Keratinocyte (primary cell): ENCODE measurements at regions not wholly inside any gene's neighbourhood (a gene's known extent, or its start where the extent isn't known, plus 50 kb on each side); places are given as distances from the start of the nearest gene placed in this dataset.

Experiments used
- DNase-seq: peaks from one replicate; pipeline ENCODE4 v3.0.0-alpha.2; 2011; ENCODE audit warnings: low read depth, missing footprints, low spot score
- FAIRE-seq: peaks from 2 replicates; lab custom pipeline; 2011; peaks lifted over from hg19 to GRCh38; lab: Jason Lieb, UNC
- H2AFZ ChIP-seq: 2 replicates; pipeline ENCODE4 v1.6.0; 2012; ENCODE audit warnings: low read length, control low read depth, inconsistent platforms; ENCODE audit not compliant: control insufficient read depth
- H3K27ac ChIP-seq: 2 replicates; pipeline ENCODE4 v1.5.1; 2011; ENCODE audit warnings: low read length; ENCODE audit not compliant: control insufficient read depth, insufficient read depth
- H3K27me3 ChIP-seq: 3 replicates; pipeline ENCODE4 v1.6.0; 2011; ENCODE audit warnings: low read length; ENCODE audit not compliant: control insufficient read depth, insufficient read depth; ENCODE audit errors: extremely low read depth
- H3K36me3 ChIP-seq, 2 experiments: 2 replicates in 1 of 2; 3 replicates in 1 of 2; pipeline ENCODE4 v1.5.1; 2011; ENCODE audit warnings: low read length in 2 of 2, mild to moderate bottlenecking in 1 of 2; ENCODE audit not compliant: control insufficient read depth in 2 of 2, insufficient read depth in 2 of 2; ENCODE audit errors: extremely low read depth in 1 of 2
- H3K4me1 ChIP-seq: 3 replicates; pipeline ENCODE4 v1.5.1; 2011; ENCODE audit warnings: low read length; ENCODE audit not compliant: control insufficient read depth, insufficient read depth; ENCODE audit errors: extremely low read depth
- H3K4me2 ChIP-seq: 3 replicates; pipeline ENCODE4 v1.6.0; 2011; ENCODE audit warnings: low read depth, low read length; ENCODE audit not compliant: control insufficient read depth, insufficient read depth; ENCODE audit errors: extremely low read depth
- H3K4me3 ChIP-seq, 3 experiments: fragments of 200-600 bp in 1 of 3; sonication (generic) in 1 of 3; 2 replicates in 2 of 3; 3 replicates in 1 of 3; pipeline ENCODE4 v1.5.1; 2011 to 2016; ENCODE audit warnings: low read length in 3 of 3, mild to moderate bottlenecking in 3 of 3, control low read depth in 2 of 3, inconsistent platforms in 1 of 3, low read depth in 1 of 3, mixed read lengths in 1 of 3, mixed run types in 1 of 3, moderate library complexity in 1 of 3; ENCODE audit not compliant: control insufficient read depth in 2 of 3, insufficient read depth in 2 of 3; ENCODE audit errors: extremely low read depth in 1 of 3
- H3K79me2 ChIP-seq: 2 replicates; pipeline ENCODE4 v1.6.0; 2012; ENCODE audit warnings: low read length; ENCODE audit not compliant: control insufficient read depth, insufficient read depth
- H3K9ac ChIP-seq: 3 replicates; pipeline ENCODE4 v1.6.0; 2011; ENCODE audit warnings: low read length; ENCODE audit not compliant: control insufficient read depth, insufficient read depth; ENCODE audit errors: extremely low read depth
- H3K9me1 ChIP-seq: 3 replicates; pipeline ENCODE4 v1.6.0; 2011; ENCODE audit warnings: low read length; ENCODE audit not compliant: control insufficient read depth, insufficient read depth; ENCODE audit errors: extremely low read depth
- H3K9me3 ChIP-seq: 2 replicates; pipeline ENCODE4 v1.5.1; 2012; ENCODE audit warnings: low read depth, low read length; ENCODE audit not compliant: control insufficient read depth
- H4K20me1 ChIP-seq: 3 replicates; pipeline ENCODE4 v1.6.0; 2011; ENCODE audit warnings: low read length; ENCODE audit not compliant: control insufficient read depth, insufficient read depth; ENCODE audit errors: extremely low read depth
- EZH2 ChIP-seq: IDR thresholded peaks from one replicate; pipeline ENCODE4 v1.6.1; 2012; ENCODE audit warnings: inconsistent platforms, mild to moderate bottlenecking, low read length, moderate library complexity
- dilution Hi-C: fragments of 300-500 bp; cut with MboI; formaldehyde crosslinking; loops from one replicate; pipeline ENCODE4 v1.7.0; 2020; ENCODE audit warnings: low sequenced_read_pairs; ENCODE audit not compliant: extremely low pct_ligation_motif_present
- TF ChIP-seq, protein P1 (sequence below), 3 experiments: IDR thresholded peaks in 1 of 3; conservative IDR thresholded peaks in 1 of 3; optimal IDR thresholded peaks in 1 of 3; 2 replicates in 2 of 3; 3 replicates in 1 of 3; pipeline versions ENCODE3 to v1.5.1; 2011; ENCODE audit warnings: low read length in 3 of 3, mild to moderate bottlenecking in 3 of 3, moderate library complexity in 2 of 3, control low read depth in 1 of 3, inconsistent platforms in 1 of 3; ENCODE audit not compliant: insufficient read depth in 2 of 3; ENCODE audit errors: extremely low read depth in 1 of 3

DNA sequence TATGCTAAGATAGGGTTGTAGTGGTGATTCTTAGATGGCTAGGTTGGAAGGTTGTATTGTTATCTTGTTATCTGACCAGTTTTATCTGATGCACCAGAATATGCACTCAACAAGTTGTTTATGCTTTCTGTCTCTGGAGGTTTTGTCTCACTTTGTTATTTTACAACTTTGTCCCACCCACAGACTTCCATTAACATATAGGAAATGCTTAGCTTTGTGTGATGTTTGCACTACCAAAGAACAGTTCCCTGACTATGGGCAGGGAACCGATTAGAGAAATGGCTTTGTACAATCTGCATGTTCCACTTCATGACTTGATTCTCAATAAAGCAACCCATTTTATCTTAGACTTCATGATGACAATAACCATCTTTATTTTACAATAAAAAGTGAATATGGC, 160.6 kb upstream of the CDH20 start:
- Histone ChIP-seq H2AFZ (no peak overlapping the region), H3K9ac (no peak overlapping the region), H3K4me1 (no peaks in the 10 kb centered on the region), H3K79me2 (no peaks in the 10 kb centered on the region), H3K27me3 (no peaks in the 10 kb centered on the region), H3K9me3 (no peaks in the 10 kb centered on the region), H4K20me1 (no peaks in the 10 kb centered on the region), H3K4me2 (no peak overlapping the region), H3K36me3 (no peaks in the 10 kb centered on the region), H3K9me1 (no peaks in the 10 kb centered on the region), H3K27ac (no peak overlapping the region), H3K4me3 (no peak overlapping the region)
- no peak for DNase-seq
- dilution Hi-C loops: no loop called here
- TF ChIP-seq EZH2: no peak
- TF ChIP-seq, protein P1, sequence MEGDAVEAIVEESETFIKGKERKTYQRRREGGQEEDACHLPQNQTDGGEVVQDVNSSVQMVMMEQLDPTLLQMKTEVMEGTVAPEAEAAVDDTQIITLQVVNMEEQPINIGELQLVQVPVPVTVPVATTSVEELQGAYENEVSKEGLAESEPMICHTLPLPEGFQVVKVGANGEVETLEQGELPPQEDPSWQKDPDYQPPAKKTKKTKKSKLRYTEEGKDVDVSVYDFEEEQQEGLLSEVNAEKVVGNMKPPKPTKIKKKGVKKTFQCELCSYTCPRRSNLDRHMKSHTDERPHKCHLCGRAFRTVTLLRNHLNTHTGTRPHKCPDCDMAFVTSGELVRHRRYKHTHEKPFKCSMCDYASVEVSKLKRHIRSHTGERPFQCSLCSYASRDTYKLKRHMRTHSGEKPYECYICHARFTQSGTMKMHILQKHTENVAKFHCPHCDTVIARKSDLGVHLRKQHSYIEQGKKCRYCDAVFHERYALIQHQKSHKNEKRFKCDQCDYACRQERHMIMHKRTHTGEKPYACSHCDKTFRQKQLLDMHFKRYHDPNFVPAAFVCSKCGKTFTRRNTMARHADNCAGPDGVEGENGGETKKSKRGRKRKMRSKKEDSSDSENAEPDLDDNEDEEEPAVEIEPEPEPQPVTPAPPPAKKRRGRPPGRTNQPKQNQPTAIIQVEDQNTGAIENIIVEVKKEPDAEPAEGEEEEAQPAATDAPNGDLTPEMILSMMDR (optimal IDR thresholded peaks at IDR 0.05 in 1 of 3, IDR thresholded peaks at IDR 0.05 in 1 of 3, conservative IDR thresholded peaks at IDR 0.05 in 1 of 3; ENCODE audit: extremely low read depth in 1 of 3, insufficient read depth in 2 of 3, low read length in 3 of 3): no peak
- FAIRE-seq: no peak

DNA sequence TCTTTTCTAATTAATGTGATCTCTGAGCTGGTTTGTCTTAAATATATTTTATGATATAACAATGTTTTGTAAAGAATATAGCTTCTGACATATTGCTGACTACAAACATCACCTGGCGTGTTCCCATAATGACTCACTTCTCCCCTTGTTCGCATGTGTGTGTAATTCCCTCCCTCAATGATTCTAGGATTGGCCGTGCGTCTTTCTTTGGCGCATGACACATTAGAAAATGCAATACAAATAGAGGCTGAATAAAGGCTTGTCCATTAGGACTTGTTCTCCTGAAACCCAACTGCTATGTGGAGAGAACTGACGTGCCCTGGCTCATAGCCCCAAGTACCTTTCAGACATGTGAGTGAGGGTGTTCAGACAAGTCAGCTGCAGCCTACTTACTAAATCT, 159.7 kb upstream of the CDH20 start:
- DNase-seq (no peak), FAIRE-seq (no peak)
- Histone ChIP-seq H3K27ac (no peak overlapping the region), H3K79me2 (no peaks in the 10 kb centered on the region), H3K4me1 (no peaks in the 10 kb centered on the region), H3K4me2 (no peak overlapping the region), H3K9ac (no peak overlapping the region), H3K4me3 (no peak overlapping the region), H3K36me3 (no peaks in the 10 kb centered on the region), H3K27me3 (no peaks in the 10 kb centered on the region), H3K9me3 (no peaks in the 10 kb centered on the region), H4K20me1 (no peaks in the 10 kb centered on the region), H3K9me1 (no peaks in the 10 kb centered on the region), H2AFZ (no peak overlapping the region)
- no peak for TF ChIP-seq EZH2
- dilution Hi-C loops: no loop called here

DNA sequence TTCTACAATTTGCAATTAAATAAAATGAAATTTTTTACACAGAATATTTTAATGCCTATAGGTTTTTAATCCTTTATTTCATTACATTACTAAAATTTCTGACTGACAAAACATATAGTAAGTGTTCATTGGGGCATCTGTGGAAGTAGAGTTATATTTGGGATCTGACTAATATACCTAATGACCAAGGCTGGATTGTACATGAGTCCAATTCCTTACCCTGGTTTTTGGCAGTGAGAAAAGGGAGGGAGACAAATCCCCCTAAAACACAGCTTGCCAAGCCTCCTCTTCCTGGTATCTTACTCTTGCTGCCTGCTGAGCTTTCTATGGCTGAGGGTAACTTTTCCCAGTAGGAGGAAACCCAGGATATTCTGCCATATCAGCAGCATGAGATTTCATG, 149.4 kb upstream of the CDH20 start:
- dilution Hi-C loops: no loop called here
- FAIRE-seq (no peak), DNase-seq (no peak)
- no peak for TF ChIP-seq EZH2
- TF ChIP-seq, protein P1 (optimal IDR thresholded peaks at IDR 0.05 in 1 of 3, IDR thresholded peaks at IDR 0.05 in 1 of 3, conservative IDR thresholded peaks at IDR 0.05 in 1 of 3; ENCODE audit: extremely low read depth in 1 of 3, insufficient read depth in 2 of 3, low read length in 3 of 3): no peak
- H3K4me3 ChIP-seq: no peak overlapping the region
- H3K27me3 ChIP-seq: no peaks in the 10 kb centered on the region
- no peaks in the 10 kb centered on the region for H3K9me1 ChIP-seq
- H3K9ac ChIP-seq: no peak overlapping the region
- no peak overlapping the region for H2AFZ ChIP-seq
- no peaks in the 10 kb centered on the region for H3K9me3 ChIP-seq
- no peaks in the 10 kb centered on the region for H3K36me3 ChIP-seq
- H3K4me1 ChIP-seq: no peaks in the 10 kb centered on the region
- H4K20me1 ChIP-seq: no peaks in the 10 kb centered on the region
- no peak overlapping the region for H3K4me2 ChIP-seq
- H3K79me2 ChIP-seq: no peaks in the 10 kb centered on the region
- H3K27ac ChIP-seq: no peak overlapping the region
